Astrocyte of the spinal cord (primary cell): ENCODE measurements at regions not wholly inside any gene's neighbourhood (a gene's known extent, or its start where the extent isn't known, plus 50 kb on each side); places are given as distances from the start of the nearest gene placed in this dataset.

Experiments
- DNase-seq: peaks from one replicate; pipeline ENCODE4 v3.0.0; 2011; ENCODE audit warnings: low read depth, low spot score
- H3K4me3 ChIP-seq: 2 replicates; pipeline ENCODE4 v1.5.1; 2011; ENCODE audit warnings: low read depth, mild to moderate bottlenecking, low read length, moderate library complexity
- in situ Hi-C: cut with HindIII; loops from 2 replicates; pipeline ENCODE4 v1.10.0; 2017; ENCODE audit warnings: low sequenced_read_pairs
- TF ChIP-seq, protein P1 (sequence below): IDR thresholded peaks from 2 replicates; pipeline ENCODE4 v1.5.1; 2012; ENCODE audit warnings: low read depth, mild to moderate bottlenecking, low read length, inconsistent platforms

- TF ChIP-seq, protein P1, sequence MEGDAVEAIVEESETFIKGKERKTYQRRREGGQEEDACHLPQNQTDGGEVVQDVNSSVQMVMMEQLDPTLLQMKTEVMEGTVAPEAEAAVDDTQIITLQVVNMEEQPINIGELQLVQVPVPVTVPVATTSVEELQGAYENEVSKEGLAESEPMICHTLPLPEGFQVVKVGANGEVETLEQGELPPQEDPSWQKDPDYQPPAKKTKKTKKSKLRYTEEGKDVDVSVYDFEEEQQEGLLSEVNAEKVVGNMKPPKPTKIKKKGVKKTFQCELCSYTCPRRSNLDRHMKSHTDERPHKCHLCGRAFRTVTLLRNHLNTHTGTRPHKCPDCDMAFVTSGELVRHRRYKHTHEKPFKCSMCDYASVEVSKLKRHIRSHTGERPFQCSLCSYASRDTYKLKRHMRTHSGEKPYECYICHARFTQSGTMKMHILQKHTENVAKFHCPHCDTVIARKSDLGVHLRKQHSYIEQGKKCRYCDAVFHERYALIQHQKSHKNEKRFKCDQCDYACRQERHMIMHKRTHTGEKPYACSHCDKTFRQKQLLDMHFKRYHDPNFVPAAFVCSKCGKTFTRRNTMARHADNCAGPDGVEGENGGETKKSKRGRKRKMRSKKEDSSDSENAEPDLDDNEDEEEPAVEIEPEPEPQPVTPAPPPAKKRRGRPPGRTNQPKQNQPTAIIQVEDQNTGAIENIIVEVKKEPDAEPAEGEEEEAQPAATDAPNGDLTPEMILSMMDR = no peak
- DNase-seq = peak; percentile 33
- no peak overlapping the region for H3K4me3 ChIP-seq
- in situ Hi-C loops = no loop called here
Observed at GRCh38 chr9:129561594-129562281, 59.2 kb downstream of the C9orf50 start.

- DNase-seq = no peak
- no peak overlapping the region for H3K4me3 ChIP-seq
- TF ChIP-seq, protein P1 = no peak
- in situ Hi-C loops = no loop called here
Observed at GRCh38 chr9:129560881-129561306, 60.0 kb downstream of the C9orf50 start.

GRCh38 chr9:129559506-129559881 lies 61.4 kb downstream of the C9orf50 start:
- TF ChIP-seq, protein P1 = no peak
- no peak for DNase-seq
- H3K4me3 ChIP-seq = no peak overlapping the region
- in situ Hi-C loops = no loop called here

DNA sequence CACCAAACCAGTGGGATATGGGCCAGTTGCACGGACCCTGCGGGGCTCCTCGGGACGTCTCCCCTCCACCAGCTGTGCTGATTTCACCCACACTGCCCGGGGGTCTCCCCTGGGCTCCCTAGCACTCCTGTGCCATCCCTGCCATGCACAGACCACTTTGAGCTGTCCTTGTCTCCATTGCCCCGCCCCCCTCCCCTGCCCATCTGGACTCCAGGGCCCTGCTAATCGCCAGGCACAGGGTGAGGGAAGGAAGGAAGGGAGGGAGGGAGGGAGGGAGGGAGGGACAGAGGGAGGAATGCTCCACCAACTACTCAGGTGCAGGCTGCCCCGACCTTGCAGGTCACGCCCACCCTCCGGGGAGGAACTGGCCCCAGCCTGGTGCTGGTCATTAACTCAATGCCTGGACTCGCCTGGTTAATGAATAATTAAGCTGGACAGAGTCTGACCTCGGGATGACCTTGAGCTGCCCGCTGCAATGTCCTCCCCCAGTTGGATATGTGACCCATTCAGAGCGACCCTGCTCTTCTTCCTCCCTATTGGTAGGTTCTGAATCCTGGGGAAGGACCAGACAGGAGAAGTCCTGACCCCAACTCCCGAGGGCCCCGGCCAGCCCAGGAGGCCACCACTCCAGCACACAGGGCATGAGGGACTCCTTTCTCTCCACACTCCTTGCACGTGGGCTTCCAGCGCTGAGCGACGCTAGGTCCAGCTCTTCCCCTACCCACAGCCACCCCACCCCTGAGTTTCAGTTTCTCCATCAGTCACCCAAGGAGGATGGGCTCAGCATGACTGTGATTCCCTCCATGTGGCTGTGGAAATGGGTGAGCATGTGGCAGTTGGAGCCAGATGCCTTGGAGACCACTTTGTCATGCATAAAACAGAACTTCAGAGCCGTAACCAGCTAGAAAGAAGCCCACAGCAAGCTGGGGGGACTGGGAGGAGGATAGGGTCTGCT lies 62.1 kb downstream of the C9orf50 start:
- TF ChIP-seq, protein P1 = no peak
- H3K4me3 ChIP-seq = no peak overlapping the region

DNA sequence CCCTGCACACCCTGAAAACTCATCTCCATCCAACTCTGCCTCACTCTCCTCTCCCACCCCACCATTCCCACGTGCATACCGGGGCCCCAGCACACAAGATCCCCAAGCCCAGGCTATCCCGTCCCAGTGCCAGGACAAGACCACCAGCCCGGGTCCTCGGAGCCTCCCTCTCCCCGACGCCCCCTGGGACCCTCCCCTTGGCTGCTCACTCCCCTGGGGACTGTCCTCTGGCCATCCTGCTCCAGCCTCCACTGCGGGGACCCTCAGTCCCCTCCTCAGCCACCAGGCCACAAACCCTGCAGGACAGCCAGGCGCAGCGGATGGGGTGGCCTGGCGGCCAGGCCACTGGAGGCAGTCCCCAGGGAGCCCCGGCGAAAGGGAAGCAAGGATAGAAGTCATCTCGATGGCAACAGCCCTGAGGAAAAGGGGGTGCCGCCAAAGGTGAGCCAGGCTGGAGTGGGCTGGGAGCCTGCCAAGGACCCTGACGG lies 62.8 kb downstream of the C9orf50 start:
- H3K4me3 ChIP-seq = no peak overlapping the region
- TF ChIP-seq, protein P1 = no peak
- no peak for DNase-seq
- in situ Hi-C loops = no loop called here

More for the DNA sequence above, 62.1 kb downstream of the C9orf50 start:
- in situ Hi-C loops = no loop called here
- no peak for DNase-seq

GRCh38 chr9:129557192-129558036 lies 63.5 kb downstream of the C9orf50 start:
- in situ Hi-C loops = no loop called here
- TF ChIP-seq, protein P1 = no peak
- no peak overlapping the region for H3K4me3 ChIP-seq
- DNase-seq = peak; percentile 95
